GM12878 (cell line): ENCODE measurements at regions not wholly inside any gene's neighbourhood (a gene's known extent, or its start where the extent isn't known, plus 50 kb on each side); places are given as distances from the start of the nearest gene placed in this dataset.

Experiments
- ATAC-seq: fragments of 200-7000 bp; cut with Tn5 transposase; 3 replicates; pipeline ENCODE4 v1.9.1; 2020; ENCODE audit warnings: mild to moderate bottlenecking, moderate library complexity
- BruUV-seq: library from RNA; stranded (reverse); fragments of 400-500 nt; replicated peaks from 2 replicates; lab custom pipeline; 2021; lab: Mats Ljungman, UMichigan
- CTCF ChIA-PET: fragments of 300-600 bp; sonication (Branson Sonifier 250); formaldehyde crosslinking; extraction: SDS; loops from one replicate; lab custom pipeline; 2021; ENCODE audit warnings: inconsistent platforms; lab: Yijun Ruan, JAX
- POLR2A ChIA-PET: fragments of 350-600 bp; formaldehyde crosslinking; extraction: SDS; loops from one replicate; lab custom pipeline; 2021; ENCODE audit warnings: inconsistent platforms; lab: Charles Lee
- RAD21 ChIA-PET: fragments of 300-600 bp; sonication (Branson Sonifier 250); formaldehyde crosslinking; loops from one replicate; lab custom pipeline; 2023; ENCODE audit warnings: antibody characterized with exemption; ENCODE audit not compliant: unreplicated experiment; lab: Charles Lee
- SMC1A ChIA-PET: fragments of 300-600 bp; sonication (Branson Sonifier 250); formaldehyde crosslinking; loops from one replicate; lab custom pipeline; 2023; ENCODE audit not compliant: unreplicated experiment, uncharacterized antibody; lab: Charles Lee
- DNase-seq: peaks from one replicate; pipeline ENCODE4 v3.0.0-alpha.2; 2011; ENCODE audit warnings: low read depth, low spot score
- FAIRE-seq: peaks from 3 replicates; lab custom pipeline; 2011; peaks lifted over from hg19 to GRCh38; lab: Jason Lieb, UNC
- H2AFZ ChIP-seq: 2 replicates; pipeline ENCODE4 v1.6.0; 2011; ENCODE audit warnings: low read depth, low read length, control low read depth; ENCODE audit not compliant: control insufficient read depth
- H3K27ac ChIP-seq: 2 replicates; pipeline ENCODE4 v1.5.1; 2011; ENCODE audit warnings: control low read depth; ENCODE audit not compliant: control insufficient read depth, insufficient read depth
- H3K27me3 ChIP-seq, 2 experiments: replicated peaks in 1 of 2; 2 replicates each; pipeline versions ENCODE4 v1.6.0 to v1.6.1; 2011; ENCODE audit warnings: low read length in 1 of 2; ENCODE audit not compliant: control insufficient read depth in 2 of 2, insufficient read depth in 2 of 2
- H3K36me3 ChIP-seq, 2 experiments: 2 replicates each; pipeline ENCODE4 v1.5.1; 2011; ENCODE audit warnings: low read length in 1 of 2; ENCODE audit not compliant: control insufficient read depth in 2 of 2, insufficient read depth in 2 of 2
- H3K4me1 ChIP-seq: 2 replicates; pipeline ENCODE4 v1.6.1; 2011; ENCODE audit warnings: mild to moderate bottlenecking, low read length, moderate library complexity, mixed read lengths; ENCODE audit not compliant: control insufficient read depth, insufficient read depth
- H3K4me2 ChIP-seq: 2 replicates; pipeline ENCODE4 v1.6.0; 2011; ENCODE audit warnings: control low read depth; ENCODE audit not compliant: control insufficient read depth, insufficient read depth
- H3K4me3 ChIP-seq: fragments of 200-600 bp; sonication (generic); 2 replicates; pipeline ENCODE4 v1.5.1; 2016
- H3K79me2 ChIP-seq: 2 replicates; pipeline ENCODE4 v1.6.0; 2011; ENCODE audit warnings: low read length; ENCODE audit not compliant: control insufficient read depth, insufficient read depth
- H3K9ac ChIP-seq: 2 replicates; pipeline ENCODE4 v1.8.0; 2011; ENCODE audit warnings: low read length, control low read depth, mixed read lengths; ENCODE audit not compliant: control insufficient read depth, insufficient read depth
- H3K9me3 ChIP-seq: replicated peaks from 3 replicates; pipeline ENCODE4 v1.5.1; 2011; ENCODE audit warnings: mild to moderate bottlenecking, low read length; ENCODE audit not compliant: control insufficient read depth, insufficient read depth
- H4K20me1 ChIP-seq: 2 replicates; pipeline ENCODE4 v1.6.0; 2011; ENCODE audit not compliant: control insufficient read depth, insufficient read depth
- BCL11A ChIP-seq: IDR thresholded peaks from 2 replicates; pipeline ENCODE4 v1.6.1; 2011; ENCODE audit warnings: low read depth, low read length
- DPF2 ChIP-seq: fragments of 450-650 bp; IDR thresholded peaks from 2 replicates; pipeline ENCODE4 v1.6.1; 2017; ENCODE audit warnings: mild to moderate bottlenecking
- ELK1 ChIP-seq: IDR thresholded peaks from 2 replicates; pipeline ENCODE4 v1.6.1; 2012; ENCODE audit warnings: low read depth, low read length, improper control_type of control experiment
- IKZF2 ChIP-seq, 2 experiments: fragments of 450-650 bp; IDR thresholded peaks; 2 replicates each; pipeline ENCODE4 v1.6.1; 2017; ENCODE audit warnings: mild to moderate bottlenecking in 2 of 2, moderate library complexity in 2 of 2
- MEF2B ChIP-seq: fragments of 450-650 bp; IDR thresholded peaks from 2 replicates; pipeline ENCODE4 v1.6.1; 2018; ENCODE audit warnings: mild to moderate bottlenecking, moderate library complexity; ENCODE audit not compliant: partially characterized antibody, poor library complexity, severe bottlenecking
- NFXL1 ChIP-seq: fragments of 450-650 bp; IDR thresholded peaks from 2 replicates; pipeline ENCODE4 v1.6.1; 2017; ENCODE audit warnings: antibody characterized with exemption, mild to moderate bottlenecking, borderline replicate concordance
- NRF1 ChIP-seq: conservative IDR thresholded peaks from 2 replicates; pipeline ENCODE4 v1.6.1; 2011; ENCODE audit warnings: mild to moderate bottlenecking, low read depth, low read length, improper control_type of control experiment
- PRDM15 ChIP-seq: fragments of 450-650 bp; formaldehyde crosslinking; IDR thresholded peaks from 2 replicates; pipeline ENCODE4 v1.4.0; 2020; ENCODE audit warnings: mild to moderate bottlenecking, moderate library complexity
- RBBP5 ChIP-seq: fragments of 200-600 bp; sonication (generic); conservative IDR thresholded peaks from 2 replicates; pipeline ENCODE4 v1.6.1; 2016
- SREBF2 ChIP-seq: IDR thresholded peaks from 2 replicates; pipeline ENCODE4 v1.6.1; 2012; ENCODE audit warnings: mild to moderate bottlenecking, low read length
- SRF ChIP-seq, 2 experiments: IDR thresholded peaks; 2 replicates each; pipeline ENCODE4 v1.6.1; 2011; ENCODE audit warnings: low read depth in 2 of 2, low read length in 2 of 2, mild to moderate bottlenecking in 1 of 2, moderate library complexity in 1 of 2
- STAT1 ChIP-seq: fragments of 450-650 bp; conservative IDR thresholded peaks from 2 replicates; pipeline ENCODE4 v1.6.1; 2014; ENCODE audit warnings: antibody characterized with exemption, mild to moderate bottlenecking
- TBL1XR1 ChIP-seq: IDR thresholded peaks from 2 replicates; pipeline ENCODE4 v1.6.1; 2012; ENCODE audit warnings: low read depth, low read length, improper control_type of control experiment
- USF2 ChIP-seq: IDR thresholded peaks from 2 replicates; pipeline ENCODE4 v1.6.1; 2011; ENCODE audit warnings: low read depth, low read length, improper control_type of control experiment, borderline replicate concordance
- YY1 ChIP-seq: IDR thresholded peaks from 2 replicates; pipeline ENCODE4 v1.6.1; 2011; ENCODE audit warnings: low read depth, mild to moderate bottlenecking, low read length
- ZBTB40 ChIP-seq: fragments of 450-650 bp; IDR thresholded peaks from 2 replicates; pipeline ENCODE4 v1.6.1; 2016; ENCODE audit warnings: mild to moderate bottlenecking, moderate library complexity, borderline replicate concordance
- ZNF622 ChIP-seq: fragments of 450-650 bp; IDR thresholded peaks from 2 replicates; pipeline ENCODE4 v1.6.1; 2017; ENCODE audit warnings: mild to moderate bottlenecking, inconsistent platforms
- WGBS: methylation state at CpG from one replicate; pipeline ENCODE4 v1.1.6; 2016; ENCODE audit warnings: low lambda C conversion rate; ENCODE audit not compliant: insufficient replicate concordance, insufficient coverage; ENCODE audit errors: missing lambda C conversion rate; 5-methylcytosine and 5-hydroxymethylcytosine counted together
- in situ Hi-C: fragments of 300-500 bp; cut with MboI; formaldehyde crosslinking; loops from 9 replicates; pipeline ENCODE4 v1.14.3; 2018; ENCODE audit warnings: mixed read lengths
- intact Hi-C: fragments of 100-400 bp; cut with micrococcal nuclease; formaldehyde crosslinking; loops from one replicate; pipeline ENCODE4 v1.14.2; 2022; ENCODE audit not compliant: unreplicated experiment

DNA sequence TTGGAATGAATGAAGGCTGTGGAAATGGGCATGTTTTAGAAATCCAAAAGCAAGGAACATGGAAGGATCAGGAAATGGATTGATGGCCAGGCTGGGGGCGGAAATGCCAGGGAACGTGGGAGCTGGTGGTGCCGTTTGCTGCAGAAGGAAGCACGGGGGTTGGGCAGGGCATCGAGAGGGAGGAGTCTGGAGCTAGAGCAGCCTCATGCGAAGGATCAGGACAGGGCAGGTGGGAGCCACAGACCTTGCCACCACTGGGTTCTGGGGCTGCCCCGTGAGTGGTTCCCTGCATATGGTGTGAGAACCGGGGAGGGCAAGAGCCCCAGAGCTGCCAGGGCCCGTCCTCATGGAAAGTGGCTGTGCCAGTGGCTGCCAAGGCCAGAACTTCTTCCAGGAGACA lies 193.8 kb upstream of the ZNF32 start:
- ChIA-PET POLR2A (no interaction called here), CTCF (no interaction called here), SMC1A (no interaction called here), RAD21 (no interaction called here)
- FAIRE-seq (no peak), ATAC-seq (no peak), DNase-seq (no peak)
- Histone ChIP-seq H2AFZ (no peak overlapping the region), H3K9me3 (no peaks in the 10 kb centered on the region), H3K27me3 (peaks cover 0 to 1% of the 10 kb centered on the region in 2 experiments; a peak in 2 of 4 replicates), H3K9ac (no peak overlapping the region), H3K27ac (no peak overlapping the region), H3K4me3 (no peak overlapping the region), H3K4me2 (no peak overlapping the region), H4K20me1 (no peaks in the 10 kb centered on the region), H3K4me1 (no peaks in the 10 kb centered on the region; the same call in 1 of the 2 replicates), H3K36me3 (no peaks in the 10 kb centered on the region), H3K79me2 (no peaks in the 10 kb centered on the region)
- WGBS: 70% methylated on average over 9 of the region's 9 CpGs
- in situ Hi-C loops: no loop called here
- BruUV-seq: no TSS peak
- intact Hi-C loops: loop anchor here (10.0 kb wide), 1 partner anchor 148 kb away; no protein-coding TSS in a partner anchor
- TF ChIP-seq DPF2: no peak
- TF ChIP-seq PRDM15 (CRISPR knock-in tag): no peak
- TF ChIP-seq TBL1XR1: no peak
- no peak for TF ChIP-seq YY1
- TF ChIP-seq IKZF2 (IDR thresholded peaks at IDR 0.05): no peak
- TF ChIP-seq SRF (IDR thresholded peaks at IDR 0.05; ENCODE audit: low read depth in 2 of 2, low read length in 2 of 2): no peak
- TF ChIP-seq BCL11A: no peak
- no peak for TF ChIP-seq ELK1
- no peak for TF ChIP-seq MEF2B
- TF ChIP-seq NRF1: no peak
- TF ChIP-seq RBBP5: no peak
- no peak for TF ChIP-seq USF2
- TF ChIP-seq NFXL1: no peak
- no peak for TF ChIP-seq ZNF622
- no peak for TF ChIP-seq STAT1
- no peak for TF ChIP-seq SREBF2
- TF ChIP-seq ZBTB40: no peak
